Vagina (tissue), 2 donors: ENCODE measurements at regions not wholly inside any gene's neighbourhood (a gene's known extent, or its start where the extent isn't known, plus 50 kb on each side); places are given as distances from the start of the nearest gene placed in this dataset.
"Not testable (repeated sequence)": the region's sequence is repeated elsewhere in the genome, so short reads cannot be mapped to it uniquely, and the experiment has no call there.

Experiments
- DNase-seq, 2 donors: peaks; one replicate each; pipeline ENCODE4 v3.0.0-alpha.2; 2017; ENCODE audit errors: extremely low spot score in 2 of 2
- H3K27ac ChIP-seq: fragments of 200-600 bp; sonication (generic); one replicate; pipeline ENCODE4 v1.5.1; 2019
- H3K27me3 ChIP-seq: fragments of 200-600 bp; sonication (generic); one replicate; pipeline ENCODE4 v1.5.1; 2019
- H3K36me3 ChIP-seq, 2 donors: fragments of 200-600 bp; sonication (generic); one replicate each; pipeline ENCODE4 v1.5.1; 2017 to 2019
- H3K4me1 ChIP-seq: fragments of 200-600 bp; sonication (generic); one replicate; pipeline ENCODE4 v1.5.1; 2019
- H3K4me3 ChIP-seq, 2 donors: fragments of 200-600 bp; sonication (generic); 1 replicate in 1 of 2; 2 replicates in 1 of 2; pipeline ENCODE4 v1.5.1; 2016 to 2019
- H3K9me3 ChIP-seq: fragments of 200-600 bp; sonication (generic); one replicate; pipeline ENCODE4 v1.5.1; 2019
- POLR2AphosphoS5 ChIP-seq, 2 donors: sonication (generic); formaldehyde crosslinking; IDR thresholded peaks; one replicate each; pipeline ENCODE4 v1.9.0; 2017; ENCODE audit warnings: antibody characterized with exemption in 2 of 2, mild to moderate bottlenecking in 2 of 2, low read depth in 1 of 2; ENCODE audit not compliant: insufficient read depth in 1 of 2
- intact Hi-C: fragments of 100-400 bp; cut with DNase I; formaldehyde crosslinking; loops from one replicate; pipeline ENCODE4 v1.15.1; 2023
- TF ChIP-seq, protein P1 (sequence below), 3 experiments: fragments of 450-650 bp in 2 of 3; fragments of 200-600 bp in 1 of 3; sonication (generic) in 1 of 3; IDR thresholded peaks; one replicate each; pipeline ENCODE4 v1.5.1; 2017 to 2019; ENCODE audit warnings: antibody characterized with exemption in 3 of 3, mild to moderate bottlenecking in 2 of 3, moderate library complexity in 2 of 3

- H3K9me3 ChIP-seq, intact Hi-C loops: not testable (repeated sequence)
- TF ChIP-seq, protein P1, sequence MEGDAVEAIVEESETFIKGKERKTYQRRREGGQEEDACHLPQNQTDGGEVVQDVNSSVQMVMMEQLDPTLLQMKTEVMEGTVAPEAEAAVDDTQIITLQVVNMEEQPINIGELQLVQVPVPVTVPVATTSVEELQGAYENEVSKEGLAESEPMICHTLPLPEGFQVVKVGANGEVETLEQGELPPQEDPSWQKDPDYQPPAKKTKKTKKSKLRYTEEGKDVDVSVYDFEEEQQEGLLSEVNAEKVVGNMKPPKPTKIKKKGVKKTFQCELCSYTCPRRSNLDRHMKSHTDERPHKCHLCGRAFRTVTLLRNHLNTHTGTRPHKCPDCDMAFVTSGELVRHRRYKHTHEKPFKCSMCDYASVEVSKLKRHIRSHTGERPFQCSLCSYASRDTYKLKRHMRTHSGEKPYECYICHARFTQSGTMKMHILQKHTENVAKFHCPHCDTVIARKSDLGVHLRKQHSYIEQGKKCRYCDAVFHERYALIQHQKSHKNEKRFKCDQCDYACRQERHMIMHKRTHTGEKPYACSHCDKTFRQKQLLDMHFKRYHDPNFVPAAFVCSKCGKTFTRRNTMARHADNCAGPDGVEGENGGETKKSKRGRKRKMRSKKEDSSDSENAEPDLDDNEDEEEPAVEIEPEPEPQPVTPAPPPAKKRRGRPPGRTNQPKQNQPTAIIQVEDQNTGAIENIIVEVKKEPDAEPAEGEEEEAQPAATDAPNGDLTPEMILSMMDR (IDR thresholded peaks at IDR 0.05), result peak in 1 of 3 experiments; percentile 7
Measured at GRCh38 chr16:29094729-29095624, 110.1 kb downstream of the LAT start.

DNA sequence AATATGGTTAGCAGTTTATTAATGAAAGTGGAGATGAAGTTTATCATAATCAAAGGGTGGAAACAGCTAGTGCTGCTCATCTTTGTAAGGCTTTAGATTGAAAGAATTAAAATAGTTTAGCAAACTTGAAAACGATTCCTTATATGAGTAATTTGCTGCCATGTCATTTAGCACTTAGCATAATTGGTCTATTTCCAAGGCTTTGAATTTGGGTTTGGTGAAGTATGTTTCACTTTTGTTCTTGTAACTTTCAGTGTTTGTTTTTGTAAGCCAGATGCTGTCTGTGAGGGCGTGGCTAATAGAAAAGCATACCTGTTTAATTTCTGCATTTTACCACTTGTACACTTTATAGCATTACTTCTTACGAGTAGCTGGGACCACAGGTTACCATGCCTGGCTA is 109.5 kb downstream of the LAT start:
- H3K4me3 ChIP-seq, H3K4me1 ChIP-seq, H3K27me3 ChIP-seq, DNase-seq, H3K27ac ChIP-seq, H3K36me3 ChIP-seq, H3K9me3 ChIP-seq, intact Hi-C loops: not testable (repeated sequence)

More at GRCh38 chr16:29094729-29095624, 110.1 kb downstream of the LAT start:
- not testable (repeated sequence) for H3K36me3 ChIP-seq, H3K4me3 ChIP-seq, H3K27ac ChIP-seq, H3K27me3 ChIP-seq, DNase-seq, H3K4me1 ChIP-seq

- H3K27ac ChIP-seq, H3K9me3 ChIP-seq, intact Hi-C loops, DNase-seq, H3K36me3 ChIP-seq, H3K4me3 ChIP-seq, H3K4me1 ChIP-seq, H3K27me3 ChIP-seq: not testable (repeated sequence)
Measured at GRCh38 chr16:29089679-29090078, 104.8 kb downstream of the LAT start.

GRCh38 chr16:29087673-29088072 is 102.8 kb downstream of the LAT start:
- H3K27me3 ChIP-seq, H3K9me3 ChIP-seq, H3K4me1 ChIP-seq, H3K27ac ChIP-seq, intact Hi-C loops, DNase-seq, H3K36me3 ChIP-seq, H3K4me3 ChIP-seq: not testable (repeated sequence)

- Histone ChIP-seq H3K4me3 (peak overlapping the region; percentile 30 to 36), H3K27ac (peak overlapping the region; percentile 63)
- H3K9me3 ChIP-seq, H3K27me3 ChIP-seq, H3K4me1 ChIP-seq, DNase-seq, H3K36me3 ChIP-seq, intact Hi-C loops: not testable (repeated sequence)
Measured at GRCh38 chr16:29081829-29082639, 97.2 kb downstream of the LAT start.

GRCh38 chr16:29074554-29075402 is 89.9 kb downstream of the LAT start:
- intact Hi-C loops, result not testable (repeated sequence)
- peak in 1 of 2 donors; percentile 90 for DNase-seq

GRCh38 chr16:29062235-29062634 is 77.4 kb downstream of the LAT start:
- H3K4me3 ChIP-seq, H3K27me3 ChIP-seq, H3K9me3 ChIP-seq, H3K36me3 ChIP-seq, H3K27ac ChIP-seq, H3K4me1 ChIP-seq, intact Hi-C loops, DNase-seq: not testable (repeated sequence)

More at GRCh38 chr16:29074554-29075402, 89.9 kb downstream of the LAT start:
- H3K27me3 ChIP-seq, H3K9me3 ChIP-seq, H3K36me3 ChIP-seq: not testable (repeated sequence)
- TF ChIP-seq POLR2AphosphoS5 (IDR thresholded peaks at IDR 0.05; ENCODE audit: insufficient read depth in 1 of 2, low read depth in 1 of 2), result peak in 1 of 2 donors; percentile 48
- Histone ChIP-seq H3K4me1 (peaks cover 10% of the 10 kb centered on the region), H3K4me3 (peak overlapping the region; percentile 11 to 42), H3K27ac (peak overlapping the region; percentile 76)

GRCh38 chr16:29061467-29061921 is 76.6 kb downstream of the LAT start:
- H3K27ac ChIP-seq, H3K4me1 ChIP-seq, H3K27me3 ChIP-seq, H3K4me3 ChIP-seq, H3K9me3 ChIP-seq, DNase-seq, H3K36me3 ChIP-seq, intact Hi-C loops: not testable (repeated sequence)

DNA sequence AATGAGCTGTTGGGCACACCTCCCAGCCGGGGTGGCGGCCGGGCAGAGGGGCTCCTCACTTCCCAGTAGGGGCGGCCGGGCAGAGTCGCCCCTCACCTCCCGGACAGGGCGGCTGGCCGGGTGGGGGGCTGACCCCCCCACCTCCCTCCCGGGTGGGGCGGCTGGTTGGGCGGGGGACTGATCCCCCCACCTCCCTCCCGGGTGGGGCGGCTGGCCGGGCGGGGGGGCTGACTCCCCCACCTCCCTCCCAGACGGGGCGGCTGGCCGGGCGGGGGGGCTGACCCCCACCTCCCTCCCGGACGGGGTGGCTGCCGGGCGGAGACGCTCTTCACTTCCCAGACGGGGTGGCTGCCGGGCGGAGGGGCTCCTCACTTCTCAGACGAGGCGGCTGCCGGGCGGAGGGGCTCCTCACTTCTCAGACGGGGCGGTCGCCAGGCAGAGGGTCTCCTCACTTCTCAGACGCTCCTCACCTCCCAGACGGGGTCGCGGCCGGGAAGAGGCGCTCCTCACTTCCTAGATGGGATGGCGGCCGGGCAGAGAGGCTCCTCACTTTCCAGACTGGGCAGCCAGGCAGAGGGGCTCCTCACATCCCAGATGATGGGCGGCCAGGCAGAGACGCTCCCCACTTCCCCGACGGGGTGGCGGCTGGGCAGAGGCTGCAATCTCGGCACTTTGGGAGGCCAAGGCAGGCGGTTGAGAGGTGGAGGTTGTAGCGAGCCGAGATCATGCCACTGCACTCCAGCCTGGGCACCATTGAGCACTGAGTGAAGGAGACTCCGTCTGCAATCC is 75.4 kb downstream of the LAT start:
- H3K27me3 ChIP-seq, H3K36me3 ChIP-seq, H3K4me1 ChIP-seq, intact Hi-C loops, H3K4me3 ChIP-seq, DNase-seq, H3K27ac ChIP-seq, H3K9me3 ChIP-seq: not testable (repeated sequence)

DNA sequence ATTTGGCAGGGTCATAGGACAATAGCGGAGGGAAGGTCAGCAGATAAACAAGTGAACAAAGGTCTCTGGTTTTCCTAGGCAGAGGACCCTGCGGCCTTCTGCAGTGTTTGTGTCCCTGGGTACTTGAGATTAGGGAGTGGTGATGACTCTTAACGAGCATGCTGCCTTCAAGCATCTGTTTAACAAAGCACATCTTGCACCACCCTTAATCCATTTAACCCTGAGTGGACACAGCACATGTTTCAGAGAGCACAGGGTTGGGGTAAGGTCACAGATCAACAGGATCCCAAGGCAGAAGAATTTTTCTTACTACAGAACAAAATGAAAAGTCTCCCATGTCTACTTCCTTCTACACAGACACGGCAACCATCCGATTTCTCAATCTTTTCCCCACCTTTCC is 74.7 kb downstream of the LAT start:
- intact Hi-C loops, H3K9me3 ChIP-seq, H3K36me3 ChIP-seq, H3K27ac ChIP-seq, H3K27me3 ChIP-seq, H3K4me1 ChIP-seq, H3K4me3 ChIP-seq, DNase-seq: not testable (repeated sequence)
